Midbrain (tissue), 1 donor: ENCODE measurements at regions not wholly inside any gene's neighbourhood (a gene's known extent, or its start where the extent isn't known, plus 50 kb on each side); places are given as distances from the start of the nearest gene placed in this dataset.

Source experiments
- DNase-seq: peaks from one replicate; lab custom pipeline; 2025; lab: John Stamatoyannopoulos, UW

GRCh38 chr10:130486906-130487305 is 350.7 kb downstream of the GLRX3 start:
- DNase-seq = no peak

DNA sequence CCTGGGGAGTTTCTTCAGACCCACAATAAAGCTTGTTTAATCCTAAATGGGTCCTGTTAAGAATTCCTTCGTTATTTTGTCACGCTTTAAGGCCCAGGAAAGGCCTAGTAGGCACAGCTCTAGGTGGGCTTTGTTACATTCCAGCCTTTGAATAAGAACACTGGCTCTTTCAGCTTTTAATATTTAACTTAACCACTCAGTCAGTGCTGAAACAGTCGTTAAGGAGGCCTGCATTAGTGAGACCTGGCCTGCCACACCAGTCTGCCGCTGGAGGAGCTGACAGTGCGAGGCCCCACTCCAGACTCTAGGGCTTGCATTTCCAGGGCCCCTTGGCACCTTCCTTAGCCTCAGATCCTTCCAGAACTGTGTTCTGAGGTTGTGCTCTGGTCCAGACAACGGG is 351.4 kb downstream of the GLRX3 start:
- DNase-seq = no peak

GRCh38 chr10:130489891-130490290 is 353.7 kb downstream of the GLRX3 start:
- no peak for DNase-seq

DNA sequence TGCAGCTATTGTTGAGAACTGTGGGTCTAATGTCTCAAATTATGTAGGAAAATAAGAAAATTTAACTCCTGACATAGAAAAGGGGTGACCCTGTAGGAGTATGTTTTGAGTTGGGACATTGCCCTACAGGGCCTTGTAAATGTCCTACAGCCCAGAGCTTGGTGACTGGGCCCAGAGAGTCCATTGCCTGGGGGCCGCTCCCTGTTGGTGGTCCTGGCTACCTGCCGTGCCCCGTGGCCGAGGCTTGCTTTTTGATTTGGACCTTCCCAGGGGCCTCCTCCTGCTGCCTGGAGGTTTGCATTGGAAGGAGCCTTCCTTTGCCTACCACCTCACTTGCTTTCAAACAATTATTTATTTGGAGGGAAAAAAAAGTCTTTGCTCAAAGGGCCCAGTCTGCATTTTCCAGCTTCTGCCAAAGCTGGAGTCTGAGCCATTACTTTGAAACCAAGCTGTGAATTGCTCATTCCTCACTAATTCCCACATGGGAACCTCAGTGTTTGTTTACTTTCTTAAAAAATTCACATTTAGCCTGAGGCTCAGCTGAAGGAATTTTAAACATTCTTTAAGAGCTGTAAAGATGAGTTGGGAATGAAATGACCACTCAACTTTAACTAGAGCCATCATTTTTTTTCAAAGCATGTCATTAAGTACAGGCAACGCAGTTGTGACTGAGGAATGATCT is 355.0 kb downstream of the GLRX3 start:
- no peak for DNase-seq

- no peak for DNase-seq
These were observed 355.5 kb downstream of the GLRX3 start for GRCh38 chr10:130491693-130492050.

GRCh38 chr10:130492266-130492934 is 356.2 kb downstream of the GLRX3 start:
- DNase-seq = no peak

GRCh38 chr10:130493021-130493420 is 356.8 kb downstream of the GLRX3 start:
- DNase-seq = no peak

GRCh38 chr10:130493446-130494145 is 357.4 kb downstream of the GLRX3 start:
- no peak for DNase-seq

GRCh38 chr10:130495116-130495862 is 359.1 kb downstream of the GLRX3 start:
- DNase-seq = no peak

GRCh38 chr10:130495891-130496636 is 359.9 kb downstream of the GLRX3 start:
- DNase-seq = no peak

DNA sequence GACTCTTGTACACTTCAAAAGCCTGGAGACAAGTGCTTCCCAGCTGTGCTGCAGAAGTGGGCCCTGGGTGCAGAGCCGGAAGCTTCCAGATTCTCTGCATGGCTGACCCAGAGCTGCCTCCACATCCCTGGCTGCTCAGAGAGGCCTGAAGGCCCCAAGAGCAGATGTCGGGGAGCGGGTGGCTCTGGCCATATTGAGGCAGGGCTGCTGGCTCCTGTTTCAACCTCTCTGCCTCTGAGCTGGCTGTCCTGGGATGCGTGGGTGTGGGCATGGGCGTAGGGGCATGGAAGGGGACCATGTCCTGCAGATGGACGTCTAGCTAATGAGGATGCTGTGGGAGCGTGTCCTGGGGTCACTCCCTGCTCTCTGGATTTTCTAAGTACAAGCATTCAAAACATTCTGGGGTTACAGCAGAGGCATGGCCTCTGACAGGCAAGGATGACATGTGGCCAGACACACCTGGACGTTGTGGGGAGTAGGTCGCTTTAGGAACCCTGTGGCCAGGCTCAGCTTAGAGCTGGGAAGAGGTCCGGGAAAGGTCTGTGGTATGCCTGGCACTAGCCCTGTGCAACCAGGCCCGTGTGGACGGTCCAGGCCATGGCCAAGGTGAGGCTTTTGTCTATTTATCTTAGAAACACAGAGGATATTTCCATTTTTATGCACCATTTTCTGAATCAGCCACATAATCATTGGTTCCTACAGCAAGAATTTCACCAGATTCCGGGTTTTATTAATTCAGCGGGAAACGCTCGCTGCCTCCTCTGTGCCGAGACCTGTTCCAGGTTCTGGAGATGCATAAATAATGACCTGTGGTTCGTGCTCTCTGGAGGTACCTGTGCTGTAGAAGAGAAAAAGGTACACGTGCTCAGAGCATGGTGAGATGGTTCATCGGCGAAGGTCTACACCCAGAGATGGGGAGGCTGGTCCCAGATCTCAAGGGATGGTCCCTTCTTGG is 361.1 kb downstream of the GLRX3 start:
- DNase-seq = no peak

- no peak for DNase-seq
These were observed 361.9 kb downstream of the GLRX3 start for GRCh38 chr10:130498042-130498441.

- no peak for DNase-seq
These were observed 362.7 kb downstream of the GLRX3 start for GRCh38 chr10:130498934-130499333.

GRCh38 chr10:130499541-130499940 is 363.4 kb downstream of the GLRX3 start:
- DNase-seq = no peak

GRCh38 chr10:130500261-130501000 is 364.2 kb downstream of the GLRX3 start:
- no peak for DNase-seq

- DNase-seq = no peak
These were observed 371.3 kb downstream of the GLRX3 start for GRCh38 chr10:130507461-130507860.

DNA sequence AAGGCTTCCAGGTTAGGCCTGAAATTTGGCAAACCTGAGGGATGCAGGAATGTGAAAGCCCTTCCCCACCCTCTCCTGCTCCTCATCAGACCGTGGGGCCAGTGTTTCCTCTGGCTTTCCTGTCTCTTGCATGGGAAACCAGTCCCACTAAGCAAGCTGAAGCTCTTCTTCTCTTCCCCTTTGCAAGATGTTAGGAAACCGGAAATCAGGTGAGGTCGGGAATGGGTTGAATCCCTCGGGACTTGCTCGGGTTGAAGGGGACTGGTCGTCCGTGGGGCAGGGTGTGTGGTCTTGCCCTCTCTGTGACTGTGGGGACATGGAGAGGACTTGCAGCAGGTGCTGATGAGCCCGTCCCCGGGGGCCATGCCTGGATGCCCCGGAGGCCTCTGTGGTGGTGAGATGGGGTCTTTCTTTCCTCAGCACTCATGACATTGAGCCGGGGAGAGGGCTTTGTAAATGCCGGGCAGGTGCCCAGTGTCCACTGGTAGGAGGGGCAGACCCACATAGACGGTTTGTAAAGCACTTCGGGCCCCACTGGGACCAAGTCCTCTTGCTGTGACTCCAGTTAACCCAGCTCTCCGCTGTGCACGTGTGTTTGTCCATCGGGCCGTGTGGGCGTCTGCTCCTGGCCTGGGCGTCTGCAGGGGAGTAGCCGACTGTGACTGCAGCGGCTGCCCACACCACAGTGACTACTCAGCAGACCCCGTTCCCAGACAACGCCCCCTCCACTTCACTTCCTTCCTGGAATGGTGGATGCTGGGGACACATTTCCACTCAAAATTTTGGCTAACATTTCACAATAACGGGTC is 373.9 kb downstream of the GLRX3 start:
- DNase-seq = no peak

- DNase-seq = no peak
These were observed 374.6 kb downstream of the GLRX3 start for GRCh38 chr10:130510755-130511154.

DNA sequence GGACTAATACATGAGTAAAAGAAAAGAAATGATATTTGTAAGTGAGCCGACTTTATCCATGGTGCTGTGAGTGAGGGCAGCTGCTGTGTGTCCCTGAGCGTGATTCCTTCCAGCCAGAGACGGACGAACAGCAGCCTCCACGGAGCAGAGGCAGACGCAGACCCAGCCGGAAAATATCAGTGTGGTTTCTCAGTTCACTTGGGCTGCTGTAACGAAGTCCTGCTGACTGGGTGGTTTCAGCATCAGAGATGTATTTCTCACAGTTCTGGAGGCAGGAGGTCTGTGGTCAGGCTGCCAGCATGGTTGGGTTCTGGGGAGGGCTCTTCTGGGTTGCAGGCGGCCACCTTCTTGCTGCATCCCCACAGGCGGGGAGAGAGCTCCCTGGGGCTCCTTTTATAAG is 375.6 kb downstream of the GLRX3 start:
- no peak for DNase-seq
